PC-3 (cell line): ENCODE measurements at regions not wholly inside any gene's neighbourhood (a gene's known extent, or its start where the extent isn't known, plus 50 kb on each side); places are given as distances from the start of the nearest gene placed in this dataset.

Source experiments
- ATAC-seq: fragments of 200-7000 bp; cut with Tn5 transposase; 2 replicates; pipeline ENCODE4 v1.9.1; 2020; ENCODE audit warnings: mild to moderate bottlenecking, moderate library complexity
- BruUV-seq: library from RNA; stranded (reverse); fragments of 400-500 nt; replicated peaks from 2 replicates; lab custom pipeline; 2021; lab: Mats Ljungman, UMichigan
- CTCF ChIA-PET: fragments of 300-600 bp; sonication (Branson Sonifier 250); formaldehyde crosslinking; loops from one replicate; lab custom pipeline; 2022; ENCODE audit warnings: antibody characterized with exemption; lab: Charles Lee
- POLR2A ChIA-PET: fragments of 300-600 bp; sonication (Branson Sonifier 250); formaldehyde crosslinking; loops from one replicate; lab custom pipeline; 2022; ENCODE audit warnings: antibody characterized with exemption; ENCODE audit not compliant: unreplicated experiment; lab: Charles Lee
- DNase-seq: peaks from one replicate; pipeline ENCODE4 v3.0.0-alpha.2; 2015
- H2AFZ ChIP-seq: fragments of 300-600 bp; sonication (generic); 2 replicates; pipeline ENCODE4 v1.6.0; 2016; ENCODE audit warnings: antibody characterized with exemption, low read length
- H3F3A ChIP-seq: fragments of 300-600 bp; sonication (generic); one replicate; pipeline ENCODE4 v1.6.0; 2017; ENCODE audit warnings: antibody characterized with exemption, low read length, control low read depth, mild to moderate bottlenecking; ENCODE audit not compliant: unreplicated experiment
- H3K27ac ChIP-seq: fragments of 300-600 bp; sonication (generic); 2 replicates; pipeline ENCODE4 v1.5.1; 2016; ENCODE audit warnings: mild to moderate bottlenecking, low read length
- H3K27me3 ChIP-seq: fragments of 300-600 bp; sonication (generic); 2 replicates; pipeline ENCODE4 v1.6.1; 2016; ENCODE audit warnings: low read length, mixed read lengths
- H3K36me3 ChIP-seq: fragments of 300-600 bp; sonication (generic); 2 replicates; pipeline ENCODE4 v1.6.1; 2016; ENCODE audit warnings: low read depth, mixed run types, low read length, mixed read lengths
- H3K4me1 ChIP-seq: fragments of 300-600 bp; sonication (generic); 2 replicates; pipeline ENCODE4 v1.5.1; 2016; ENCODE audit warnings: low read length; ENCODE audit not compliant: insufficient read depth
- H3K4me2 ChIP-seq: fragments of 300-600 bp; sonication (generic); 2 replicates; pipeline ENCODE4 v1.6.0; 2016; ENCODE audit warnings: low read length
- H3K4me3 ChIP-seq: fragments of 300-600 bp; sonication (generic); 2 replicates; pipeline ENCODE4 v1.5.1; 2016; ENCODE audit warnings: mild to moderate bottlenecking, low read length, mixed read lengths
- H3K79me2 ChIP-seq: fragments of 300-600 bp; sonication (generic); 2 replicates; pipeline ENCODE4 v1.6.1; 2017; ENCODE audit warnings: low read length, mixed read lengths
- H3K9ac ChIP-seq: fragments of 300-600 bp; sonication (generic); 2 replicates; pipeline ENCODE4 v1.6.0; 2016; ENCODE audit warnings: mild to moderate bottlenecking, low read length
- H3K9me2 ChIP-seq: fragments of 300-600 bp; sonication (generic); replicated peaks from 2 replicates; pipeline ENCODE4 v1.6.1; 2016; ENCODE audit warnings: mixed run types, low read length, mixed read lengths
- H3K9me3 ChIP-seq: fragments of 300-600 bp; sonication (generic); 2 replicates; pipeline ENCODE4 v1.6.1; 2016; ENCODE audit warnings: low read length, mixed read lengths
- H4K20me1 ChIP-seq: fragments of 300-600 bp; sonication (generic); 2 replicates; pipeline ENCODE4 v1.6.1; 2016; ENCODE audit warnings: low read length, mixed read lengths
- CTCF ChIP-seq: fragments of 300-600 bp; sonication (generic); conservative IDR thresholded peaks from 2 replicates; pipeline ENCODE4 v1.5.1; 2017; ENCODE audit warnings: antibody characterized with exemption, low read depth, mild to moderate bottlenecking, low read length
- EZH2 ChIP-seq: fragments of 300-600 bp; sonication (generic); IDR thresholded peaks from one replicate; pipeline ENCODE4 v1.6.1; 2017; ENCODE audit warnings: antibody characterized with exemption, mild to moderate bottlenecking, low read length; ENCODE audit not compliant: unreplicated experiment
- EZH2phosphoT487 ChIP-seq: fragments of 300-600 bp; sonication (generic); IDR thresholded peaks from 2 replicates; pipeline ENCODE4 v1.6.1; 2018; ENCODE audit warnings: mild to moderate bottlenecking, antibody characterized with exemption, low read length, borderline replicate concordance
- intact Hi-C: fragments of 100-400 bp; cut with micrococcal nuclease; formaldehyde crosslinking; loops from 2 replicates; pipeline ENCODE4 v1.9.0; 2023

- H3K4me3 ChIP-seq: no peak overlapping the region
Measured at GRCh38 chr4:99729186-99729585, 71.6 kb upstream of the C4orf54 start.

GRCh38 chr4:99724067-99724466, 66.4 kb upstream of the C4orf54 start:
- peak overlapping the region; percentile 47; the same call in 1 of the 2 replicates for H3K4me2 ChIP-seq
- H3K79me2 ChIP-seq: no peaks in the 10 kb centered on the region
- H3K36me3 ChIP-seq: no peaks in the 10 kb centered on the region
- peak; percentile 9 for DNase-seq
- no peaks in the 10 kb centered on the region for H3K9me3 ChIP-seq
- H3K4me3 ChIP-seq: no peak overlapping the region
- CTCF ChIA-PET: interaction anchor here (1.7 kb wide), 1 partner anchor 84 kb away, joined by 6 read pairs; no protein-coding TSS in a partner anchor
- peaks cover 15% of the 10 kb centered on the region for H3K4me1 ChIP-seq
- no peak overlapping the region for H2AFZ ChIP-seq
- BruUV-seq: no TSS peak
- H3K9me2 ChIP-seq: no peaks in the 10 kb centered on the region
- intact Hi-C loops: loop anchor here (5.0 to 10.0 kb wide), 3 partner anchors 83 to 162 kb away; partner anchors contain the start of gene TRMT10A
- POLR2A ChIA-PET: no interaction called here
- no peaks in the 10 kb centered on the region for H3K27me3 ChIP-seq
- H4K20me1 ChIP-seq: no peaks in the 10 kb centered on the region
- no peak overlapping the region for H3K9ac ChIP-seq
- H3F3A ChIP-seq: no peaks in the 10 kb centered on the region
- peak overlapping the region; percentile 14; the same call in 1 of the 2 replicates for H3K27ac ChIP-seq
- no peak; the same call in 1 of the 2 replicates for ATAC-seq
- TF ChIP-seq CTCF (no peak), EZH2 (no peak), EZH2phosphoT487 (no peak)

More at GRCh38 chr4:99729186-99729585, 71.6 kb upstream of the C4orf54 start:
- Histone ChIP-seq H3K4me2 (no peak overlapping the region), H3K36me3 (no peaks in the 10 kb centered on the region), H3K9me2 (no peaks in the 10 kb centered on the region), H3K27ac (no peak overlapping the region), H3K27me3 (no peaks in the 10 kb centered on the region), H2AFZ (no peak overlapping the region), H3K4me1 (no peaks in the 10 kb centered on the region), H3F3A (no peaks in the 10 kb centered on the region), H3K9me3 (no peaks in the 10 kb centered on the region), H4K20me1 (no peaks in the 10 kb centered on the region), H3K9ac (no peak overlapping the region), H3K79me2 (no peaks in the 10 kb centered on the region)
- ChIA-PET POLR2A (no interaction called here), CTCF (no interaction called here)
- DNase-seq: no peak
- no peak for ATAC-seq
- no peak for TF ChIP-seq EZH2
- no peak for TF ChIP-seq EZH2phosphoT487
- no peak for TF ChIP-seq CTCF
- intact Hi-C loops: loop anchor here (10.0 kb wide), 1 partner anchor 156 kb away; no protein-coding TSS in a partner anchor
- BruUV-seq: no TSS peak

GRCh38 chr4:99723612-99724011, 66.0 kb upstream of the C4orf54 start:
- CTCF ChIA-PET: interaction anchor here (1.7 kb wide), 1 partner anchor 85 kb away, joined by 6 read pairs; no protein-coding TSS in a partner anchor
- H3K27me3 ChIP-seq: no peaks in the 10 kb centered on the region
- no peak overlapping the region for H2AFZ ChIP-seq
- intact Hi-C loops: loop anchor here (5.0 to 10.0 kb wide), 3 partner anchors 84 to 161 kb away; partner anchors contain the start of gene TRMT10A
- no peaks in the 10 kb centered on the region for H3K9me3 ChIP-seq
- H3K4me1 ChIP-seq: peaks cover 15% of the 10 kb centered on the region
- H3K36me3 ChIP-seq: no peaks in the 10 kb centered on the region
- H3K79me2 ChIP-seq: no peaks in the 10 kb centered on the region
- H3K4me3 ChIP-seq: no peak overlapping the region
- no peaks in the 10 kb centered on the region for H4K20me1 ChIP-seq
- H3K9me2 ChIP-seq: no peaks in the 10 kb centered on the region
- no TSS peak for BruUV-seq
- H3K27ac ChIP-seq: peak overlapping the region; percentile 14; the same call in 1 of the 2 replicates
- TF ChIP-seq EZH2phosphoT487 (no peak), CTCF (no peak)
- peak overlapping the region; percentile 47; the same call in 1 of the 2 replicates for H3K4me2 ChIP-seq
- H3K9ac ChIP-seq: no peak overlapping the region
- peak; percentile 75 for DNase-seq
- no peaks in the 10 kb centered on the region for H3F3A ChIP-seq
- peak; percentile 95 for ATAC-seq
- POLR2A ChIA-PET: no interaction called here
